ENCODE measurements at regions not wholly inside any gene's neighbourhood (a gene's known extent, or its start where the extent isn't known, plus 50 kb on each side); places are given as distances from the start of the nearest gene placed in this dataset.

GRCh38 chr15:98570119-98570518 lies 78.2 kb upstream of the IGF1R start:
- no peak for DNase-seq

- DNase-seq = no peak
Observed at GRCh38 chr15:98580572-98580971, 67.8 kb upstream of the IGF1R start.

DNA sequence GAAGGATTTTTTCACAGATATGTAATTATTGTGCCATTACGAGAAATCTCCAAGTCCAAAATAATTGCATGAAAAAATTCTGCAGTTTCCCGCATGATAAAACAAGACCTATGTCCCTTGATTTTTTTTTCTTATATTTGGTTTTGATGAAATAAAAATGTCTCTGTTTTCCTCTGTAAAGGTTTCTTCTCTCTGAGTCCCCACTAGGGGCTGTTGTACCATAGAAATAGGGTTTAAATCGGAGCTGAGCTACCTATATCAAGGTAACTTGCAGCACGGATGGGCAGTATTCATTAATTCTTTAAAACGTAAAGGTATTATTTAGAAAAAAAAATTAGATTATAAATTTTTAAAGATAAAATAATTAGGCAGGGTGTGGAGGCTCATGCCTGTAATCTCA lies 66.6 kb upstream of the IGF1R start:
- DNase-seq = no peak

DNA sequence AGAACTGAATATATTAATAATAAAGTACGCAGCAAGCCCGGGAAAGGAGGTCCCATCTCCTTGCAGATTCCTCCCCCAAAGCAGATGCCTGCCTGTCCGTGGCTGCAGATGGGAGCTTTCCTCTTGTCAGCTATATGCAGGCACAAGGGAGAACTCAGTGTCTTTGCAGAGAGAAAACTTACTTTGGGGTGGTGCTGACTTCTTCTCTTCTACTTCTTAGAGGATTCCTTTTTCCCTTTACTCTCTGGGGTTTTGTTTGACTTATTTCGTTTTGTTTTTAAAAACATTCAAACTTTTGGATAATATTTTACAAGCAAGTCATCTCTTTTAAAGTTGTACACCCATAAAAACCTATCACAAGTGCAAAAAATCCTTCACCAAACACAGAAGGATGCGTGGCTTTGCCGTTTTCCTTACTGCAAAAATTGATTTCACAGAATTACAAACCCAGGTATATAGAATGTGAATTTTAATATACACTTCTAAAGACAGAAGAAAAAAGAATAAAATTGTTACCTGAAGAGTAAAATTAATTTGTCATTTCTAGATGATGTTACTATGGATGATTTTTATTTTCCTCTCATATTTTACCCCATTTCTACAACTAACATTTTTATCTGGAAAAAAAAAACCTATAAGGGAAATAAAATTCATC lies 65.3 kb upstream of the IGF1R start:
- no peak for DNase-seq

DNA sequence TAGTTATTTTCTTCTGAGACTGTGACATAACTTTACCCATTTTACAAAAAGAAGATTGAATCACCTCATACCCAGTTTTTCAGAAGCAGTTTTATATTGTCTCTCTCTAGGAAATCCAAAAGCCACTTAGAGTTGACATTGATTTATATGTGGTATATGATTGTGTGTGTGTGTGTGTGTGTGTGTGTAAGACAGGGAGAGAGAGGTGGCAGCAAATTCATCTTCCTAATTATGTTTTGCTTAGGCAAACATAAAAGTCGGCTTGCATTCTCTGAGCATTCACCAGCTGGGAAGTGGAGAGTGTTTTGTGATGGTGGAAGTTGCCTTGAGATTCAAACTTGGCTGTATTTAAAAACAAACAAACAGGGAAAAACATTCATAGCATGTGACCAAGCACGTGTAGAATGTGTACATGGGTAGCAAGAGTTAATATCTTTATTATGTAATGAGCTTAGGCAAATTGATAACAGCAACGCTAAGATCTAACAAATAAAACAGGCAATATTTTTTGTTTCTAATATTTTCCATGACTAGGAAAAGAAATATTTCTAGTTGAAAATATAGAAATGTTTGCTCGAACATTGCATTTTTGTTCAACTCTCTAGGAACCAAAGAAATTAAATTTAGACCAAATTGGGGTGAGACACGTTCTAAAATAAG lies 64.4 kb upstream of the IGF1R start:
- DNase-seq = no peak

- DNase-seq = no peak
Observed at GRCh38 chr15:98586066-98586465, 62.3 kb upstream of the IGF1R start.

GRCh38 chr15:98592136-98592535 lies 56.2 kb upstream of the IGF1R start:
- no peak for DNase-seq

GRCh38 chr15:98596131-98596530 lies 52.2 kb upstream of the IGF1R start:
- no peak for DNase-seq

GRCh38 chr15:98596885-98597392 lies 51.4 kb upstream of the IGF1R start:
- DNase-seq = no peak

GRCh38 chr15:98597666-98598065 lies 50.7 kb upstream of the IGF1R start:
- DNase-seq = no peak
